ENCODE measurements at regions not wholly inside any gene's neighbourhood (a gene's known extent, or its start where the extent isn't known, plus 50 kb on each side); places are given as distances from the start of the nearest gene placed in this dataset.
"Not testable (repeated sequence)": the region's sequence is repeated elsewhere in the genome, so short reads cannot be mapped to it uniquely, and the experiment has no call there.

- DNase-seq: no peak
Observed at GRCh38 chr7:14092331-14092730, 102.9 kb upstream of the ETV1 start.

GRCh38 chr7:14085901-14086300, 96.4 kb upstream of the ETV1 start:
- DNase-seq: no peak

GRCh38 chr7:14083761-14084160, 94.3 kb upstream of the ETV1 start:
- DNase-seq: no peak

GRCh38 chr7:14073988-14074387, 84.5 kb upstream of the ETV1 start:
- DNase-seq: no peak

GRCh38 chr7:14073543-14073942, 84.1 kb upstream of the ETV1 start:
- peak; percentile 16 for DNase-seq

- DNase-seq: peak; percentile 48
Observed at GRCh38 chr7:14071045-14071444, 81.6 kb upstream of the ETV1 start.

- DNase-seq: no peak
Observed at GRCh38 chr7:14069961-14070360, 80.5 kb upstream of the ETV1 start.

GRCh38 chr7:14066783-14067182, 77.3 kb upstream of the ETV1 start:
- DNase-seq: not testable (repeated sequence)

GRCh38 chr7:14065286-14065685, 75.8 kb upstream of the ETV1 start:
- no peak for DNase-seq

- no peak for DNase-seq
Observed at GRCh38 chr7:14055813-14056212, 66.3 kb upstream of the ETV1 start.

GRCh38 chr7:14054125-14054524, 64.7 kb upstream of the ETV1 start:
- DNase-seq: no peak

GRCh38 chr7:14048889-14049288, 59.4 kb upstream of the ETV1 start:
- DNase-seq: no peak

- DNase-seq: peak; percentile 78
Observed at GRCh38 chr7:14047709-14048399, 58.4 kb upstream of the ETV1 start.

GRCh38 chr7:14045651-14046050, 56.2 kb upstream of the ETV1 start:
- DNase-seq: no peak

- no peak for DNase-seq
Observed at GRCh38 chr7:14040528-14040927, 51.1 kb upstream of the ETV1 start.

Data from hematopoietic multipotent progenitor cell treated with erythropoietin and hydrocortisone succinate and interleukin-3 and kit ligand, for 4 days (in vitro differentiated cells).